Skin epidermis (tissue), 12 donors: ENCODE measurements at regions not wholly inside any gene's neighbourhood (a gene's known extent, or its start where the extent isn't known, plus 50 kb on each side); places are given as distances from the start of the nearest gene placed in this dataset.
A peak's percentile ranks its signal among the peaks of the same experiment; 100 is the strongest.
"Not testable (repeated sequence)": the region's sequence is repeated elsewhere in the genome, so short reads cannot be mapped to it uniquely, and the experiment has no call there.

Experiments
- H3K27ac ChIP-seq, 21 experiments: fragments of 200-600 bp; sonication (generic) in 11 of 21; one replicate each; pipeline ENCODE4 v1.5.0; 2020; ENCODE audit warnings: mild to moderate bottlenecking in 3 of 21, inconsistent platforms in 2 of 21, moderate library complexity in 2 of 21
- H3K4me3 ChIP-seq, 7 experiments: fragments of 200-600 bp; sonication (generic) in 2 of 7; one replicate each; pipeline ENCODE4 v1.5.0; 2020; ENCODE audit warnings: inconsistent platforms in 2 of 7, mild to moderate bottlenecking in 2 of 7, moderate library complexity in 1 of 7

DNA sequence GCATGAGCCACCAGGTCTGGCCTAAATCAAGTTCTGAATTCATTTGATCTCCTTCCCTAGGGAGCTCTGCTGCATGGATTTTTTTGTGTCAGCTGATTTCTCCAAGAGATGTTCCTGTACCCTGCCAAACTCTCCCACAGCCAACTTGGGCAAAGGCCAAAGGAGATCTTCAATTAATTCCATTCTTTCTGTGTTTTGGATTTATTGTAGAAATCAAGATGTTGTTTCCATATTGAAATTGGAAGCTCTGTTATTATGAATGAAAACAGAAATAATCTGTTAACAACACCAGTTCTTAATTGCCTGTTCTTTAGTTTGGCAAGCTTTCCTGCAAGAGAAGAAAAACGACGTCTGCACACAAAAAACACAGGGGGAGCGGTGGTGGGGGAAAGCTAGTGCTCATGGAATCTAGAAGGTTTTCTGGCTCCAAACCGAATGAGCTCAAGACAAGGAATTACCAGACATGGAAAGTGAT lies 86.5 kb upstream of the ABCC4 start:
- no peak overlapping the region for H3K27ac ChIP-seq
- H3K4me3 ChIP-seq = no peak overlapping the region

GRCh38 chr13:95388420-95389079 lies 87.3 kb upstream of the ABCC4 start:
- no peak overlapping the region for H3K27ac ChIP-seq
- no peak overlapping the region for H3K4me3 ChIP-seq

DNA sequence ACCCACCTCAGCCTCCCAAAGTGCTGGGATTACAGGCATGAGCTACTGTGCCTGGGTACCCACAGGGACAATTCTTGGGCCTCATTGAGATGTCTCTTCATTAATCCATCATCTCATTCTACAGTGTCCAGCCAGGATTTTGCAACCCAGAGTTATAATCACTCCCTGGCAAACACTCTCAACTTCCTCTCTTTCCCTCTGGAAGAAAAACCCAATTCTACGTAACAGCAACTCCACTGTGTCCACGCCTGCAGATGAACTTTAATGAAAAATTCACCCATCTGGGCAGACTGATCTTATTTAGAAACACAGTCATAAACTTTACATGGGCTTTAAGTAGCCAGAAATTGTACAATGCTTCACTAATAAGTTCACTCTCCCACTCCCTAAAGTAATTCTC lies 90.1 kb upstream of the ABCC4 start:
- no peak overlapping the region for H3K4me3 ChIP-seq
- H3K27ac ChIP-seq = no peak overlapping the region

- no peak overlapping the region for H3K27ac ChIP-seq
These were observed 90.5 kb upstream of the ABCC4 start for GRCh38 chr13:95391785-95392184.

DNA sequence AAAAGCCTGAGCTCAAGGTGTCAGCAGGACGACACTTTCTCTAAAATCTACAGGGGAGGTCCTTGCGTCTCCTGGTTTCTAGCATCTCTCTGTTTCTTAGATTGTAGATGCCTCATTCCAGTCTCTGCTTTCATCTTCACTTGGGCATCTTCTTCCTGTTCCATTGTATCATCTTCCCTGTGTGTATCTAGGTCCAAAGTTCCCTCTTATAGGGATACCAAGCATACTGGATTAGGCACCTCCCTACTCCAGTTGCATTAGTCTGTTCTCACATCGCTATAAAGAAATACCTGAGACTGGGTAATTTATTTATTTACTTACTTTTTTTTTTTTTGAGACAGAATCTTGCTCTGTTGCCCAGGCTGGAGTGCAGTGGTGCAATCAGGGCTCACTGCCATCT lies 91.3 kb upstream of the ABCC4 start:
- H3K4me3 ChIP-seq = no peak overlapping the region

More at GRCh38 chr13:95391785-95392184, 90.5 kb upstream of the ABCC4 start:
- H3K4me3 ChIP-seq = no peak overlapping the region

DNA sequence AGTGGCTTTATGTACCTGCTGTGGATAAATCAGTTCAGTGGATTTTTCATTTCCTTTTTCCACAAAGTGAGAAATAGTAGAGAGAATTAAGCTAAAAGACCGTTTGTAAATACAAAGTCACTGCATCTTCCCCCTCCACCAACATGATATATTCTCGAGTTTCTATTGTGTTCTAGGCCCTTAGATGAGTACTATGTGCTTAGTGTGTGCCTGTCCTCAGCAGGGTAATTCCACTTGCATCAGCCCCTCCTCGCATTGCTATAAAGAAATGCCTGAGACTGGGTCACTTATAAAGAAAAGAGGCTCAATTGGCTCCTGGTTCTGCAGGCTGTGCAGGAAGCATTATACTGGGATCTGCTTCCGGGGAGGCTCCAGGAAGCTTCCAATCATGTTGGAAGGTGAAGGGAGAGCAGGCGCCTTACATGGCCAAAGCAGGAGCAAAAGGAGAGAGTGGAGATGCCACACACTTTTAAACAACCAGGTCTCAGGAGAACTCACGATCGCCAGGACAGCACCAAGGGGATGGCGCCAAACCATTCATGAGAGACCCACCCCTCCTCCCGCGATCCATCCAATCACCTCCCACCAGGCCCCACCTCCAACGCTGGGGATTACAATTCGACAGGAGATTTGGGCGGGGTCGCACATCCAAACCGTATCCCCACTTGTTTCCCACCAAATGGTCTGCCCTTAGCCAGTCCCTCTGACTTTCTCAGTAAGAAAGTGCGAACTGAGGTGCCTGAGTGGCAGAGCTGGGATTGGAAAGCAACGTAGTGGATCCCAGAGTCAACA lies 102.3 kb upstream of the ABCC4 start:
- Histone ChIP-seq H3K27ac (no peak overlapping the region), H3K4me3 (peak overlapping the region in 6 of 7 experiments; percentile 7 to 34 (median 20))

More for the DNA sequence above, 91.3 kb upstream of the ABCC4 start:
- no peak overlapping the region for H3K27ac ChIP-seq

- Histone ChIP-seq H3K4me3 (peak overlapping the region in 6 of 7 experiments; percentile 7 to 34 (median 20)), H3K27ac (no peak overlapping the region)
These were observed 103.1 kb upstream of the ABCC4 start for GRCh38 chr13:95404141-95404882.

DNA sequence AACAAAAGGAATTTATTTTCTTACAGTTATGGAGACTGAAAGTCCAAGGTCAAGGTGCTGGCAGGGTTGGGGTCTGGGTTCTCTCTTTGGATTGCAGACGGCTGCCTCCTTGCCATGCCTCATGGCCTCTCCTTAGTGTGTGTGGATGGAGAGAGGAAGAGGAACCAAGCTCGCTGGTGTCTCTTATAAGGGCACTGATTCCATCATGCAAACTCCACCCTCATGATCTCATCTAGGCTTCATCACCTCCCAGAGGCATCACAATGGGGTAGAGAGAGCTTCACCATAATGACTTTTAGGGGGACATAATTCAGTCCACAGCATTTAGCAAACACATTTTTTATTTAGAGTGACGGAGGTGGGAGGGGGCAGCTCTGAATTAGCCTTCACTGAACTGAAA lies 104.9 kb upstream of the ABCC4 start:
- Histone ChIP-seq H3K27ac (no peak overlapping the region), H3K4me3 (no peak overlapping the region)

- Histone ChIP-seq H3K4me3 (no peak overlapping the region), H3K27ac (peak overlapping the region in 1 of 21 experiments; percentile 8)
These were observed 110.3 kb upstream of the ABCC4 start for GRCh38 chr13:95411428-95412040.

- Histone ChIP-seq H3K27ac (no peak overlapping the region), H3K4me3 (no peak overlapping the region)
These were observed 117.7 kb upstream of the ABCC4 start for GRCh38 chr13:95418946-95419345.

DNA sequence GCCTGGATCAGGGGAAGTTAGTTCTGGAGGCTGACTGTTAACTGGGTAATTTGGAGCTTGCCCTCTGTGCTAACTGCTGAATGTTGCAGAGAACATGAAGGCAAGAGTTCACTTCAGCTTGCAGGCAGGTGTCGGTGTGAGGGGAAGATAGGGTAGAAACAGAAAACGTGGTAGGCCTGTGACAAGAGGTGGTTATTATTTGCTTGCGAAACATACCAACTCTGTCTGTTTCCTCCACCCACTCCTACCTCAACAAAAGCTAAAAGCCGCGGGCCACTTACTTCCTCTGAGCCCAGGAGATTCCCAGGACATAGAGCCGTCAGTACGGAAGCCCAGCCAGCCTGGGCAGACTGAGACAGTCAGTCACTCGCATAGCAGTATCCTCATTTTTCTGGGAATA lies 119.2 kb upstream of the ABCC4 start:
- H3K4me3 ChIP-seq = no peak overlapping the region
- H3K27ac ChIP-seq = no peak overlapping the region

DNA sequence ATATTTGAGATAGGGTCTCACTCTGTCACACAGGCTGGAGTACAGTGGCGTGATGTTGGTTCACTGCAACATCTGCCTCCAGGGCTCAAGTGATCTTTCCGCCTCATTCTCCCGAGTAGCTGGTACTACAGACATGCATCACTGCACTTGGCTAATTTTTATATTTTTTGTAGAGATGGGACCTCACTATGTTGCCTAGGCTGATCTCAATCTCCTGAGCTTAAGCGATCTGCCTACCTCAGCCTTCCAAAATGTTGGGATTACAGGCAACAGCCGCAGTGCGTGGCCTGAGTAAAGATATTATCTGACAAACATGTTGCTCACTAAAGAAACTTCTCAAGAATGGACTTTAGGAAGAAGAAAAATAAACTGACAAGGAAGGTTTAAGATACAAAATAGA lies 125.4 kb upstream of the ABCC4 start:
- no peak overlapping the region for H3K27ac ChIP-seq
- H3K4me3 ChIP-seq = no peak overlapping the region

GRCh38 chr13:95430525-95430924 lies 122.0 kb upstream of the CLDN10 start:
- not testable (repeated sequence) for H3K27ac ChIP-seq, H3K4me3 ChIP-seq

DNA sequence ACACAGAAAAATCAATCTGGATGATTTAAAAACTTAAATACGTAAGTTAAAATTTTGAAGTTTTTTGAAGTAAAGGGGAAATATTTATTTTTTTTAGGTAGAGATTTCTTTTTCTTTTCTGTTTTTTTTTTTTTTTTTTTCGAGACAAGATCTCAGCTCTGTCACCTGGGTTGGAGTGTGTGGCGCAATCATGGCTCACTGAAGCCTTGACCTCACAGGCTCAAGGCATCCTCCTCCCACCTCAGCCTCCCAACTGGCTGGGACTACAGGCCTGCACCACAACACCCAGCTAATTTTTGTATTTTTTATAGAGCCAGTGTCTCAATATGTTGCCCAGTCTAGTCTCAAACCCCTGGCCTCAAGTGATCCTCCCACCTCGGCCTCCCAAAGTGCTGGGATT lies 120.4 kb upstream of the CLDN10 start:
- no peak overlapping the region for H3K27ac ChIP-seq
- H3K4me3 ChIP-seq = no peak overlapping the region

- H3K27ac ChIP-seq = no peak overlapping the region
- no peak overlapping the region for H3K4me3 ChIP-seq
These were observed 119.0 kb upstream of the CLDN10 start for GRCh38 chr13:95433537-95433936.

GRCh38 chr13:95434111-95434510 lies 118.4 kb upstream of the CLDN10 start:
- H3K27ac ChIP-seq = no peak overlapping the region
- H3K4me3 ChIP-seq = no peak overlapping the region

DNA sequence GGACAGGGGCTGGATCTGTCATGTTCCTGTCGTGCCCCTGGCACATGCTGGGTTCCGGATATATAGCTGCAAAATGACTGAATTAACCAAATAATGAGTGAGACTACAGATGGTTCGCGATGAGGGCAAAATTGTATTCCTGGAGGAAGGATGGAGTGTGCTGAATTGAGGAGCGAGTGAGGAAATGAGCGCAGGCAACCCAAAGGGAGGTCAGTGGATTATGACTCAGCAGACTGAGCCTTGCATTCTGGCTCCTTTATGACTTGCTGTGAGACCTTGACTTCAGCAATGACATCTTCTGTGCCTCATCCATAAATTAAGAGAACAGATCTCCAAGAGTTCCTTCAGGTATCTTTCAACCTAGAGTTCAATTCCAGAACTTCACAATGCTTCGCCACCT lies 115.0 kb upstream of the CLDN10 start:
- Histone ChIP-seq H3K4me3 (no peak overlapping the region), H3K27ac (no peak overlapping the region)

- Histone ChIP-seq H3K27ac (no peak overlapping the region), H3K4me3 (no peak overlapping the region)
These were observed 114.2 kb upstream of the CLDN10 start for GRCh38 chr13:95438297-95438696.

- H3K4me3 ChIP-seq = no peak overlapping the region
These were observed 112.0 kb upstream of the CLDN10 start for GRCh38 chr13:95440441-95441088.

DNA sequence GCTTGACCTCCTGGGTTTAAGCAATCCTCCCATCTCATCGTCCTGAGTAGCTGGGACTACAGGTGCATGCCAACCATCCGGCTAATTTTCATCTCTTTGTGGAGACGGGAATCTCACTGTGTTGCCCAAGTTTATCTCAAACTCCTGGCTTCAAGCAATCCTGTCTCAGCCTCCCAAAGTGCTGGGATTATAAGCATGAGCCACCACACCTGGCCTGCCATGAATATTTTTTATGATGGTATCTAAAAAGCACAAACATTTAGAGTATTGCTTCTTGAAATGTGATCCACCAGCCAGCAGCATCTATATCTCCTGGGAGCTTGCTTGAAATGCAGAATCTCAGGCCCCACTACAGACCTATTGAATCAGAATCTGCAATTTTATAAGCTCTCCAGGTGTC lies 111.2 kb upstream of the CLDN10 start:
- no peak overlapping the region for H3K4me3 ChIP-seq
- H3K27ac ChIP-seq = no peak overlapping the region

More at GRCh38 chr13:95440441-95441088, 112.0 kb upstream of the CLDN10 start:
- H3K27ac ChIP-seq = no peak overlapping the region
